IMR-90 (cell line): ENCODE measurements at regions not wholly inside any gene's neighbourhood (a gene's known extent, or its start where the extent isn't known, plus 50 kb on each side); places are given as distances from the start of the nearest gene placed in this dataset.

Experiments used
- ATAC-seq: fragments of 200-7000 bp; cut with Tn5 transposase; 2 replicates; pipeline ENCODE4 v1.9.1; 2020; ENCODE audit warnings: low read depth, mild to moderate bottlenecking, moderate library complexity
- BruUV-seq: library from RNA; stranded (reverse); fragments of 400-500 nt; replicated peaks from 2 replicates; lab custom pipeline; 2021; lab: Mats Ljungman, UMichigan
- CTCF ChIA-PET: fragments of 300-600 bp; formaldehyde crosslinking; extraction: SDS; loops from one replicate; lab custom pipeline; 2021; ENCODE audit warnings: antibody characterized with exemption; lab: Yijun Ruan, JAX
- POLR2A ChIA-PET: fragments of 300-600 bp; sonication (Branson Sonifier 250); formaldehyde crosslinking; loops from one replicate; lab custom pipeline; 2022; ENCODE audit warnings: antibody characterized with exemption; ENCODE audit not compliant: unreplicated experiment; lab: Charles Lee
- DNase-seq: peaks from one replicate; pipeline ENCODE4 v3.0.0; 2013
- H2AFZ ChIP-seq: replicated peaks from 2 replicates; pipeline ENCODE3; 2013; ENCODE audit warnings: low read length, mild to moderate bottlenecking; ENCODE audit not compliant: poor library complexity
- H2AK5ac ChIP-seq: 2 replicates; pipeline ENCODE4 v1.6.1; 2013; ENCODE audit warnings: low read depth, low read length, inconsistent platforms
- H2AK9ac ChIP-seq: replicated peaks from 2 replicates; pipeline ENCODE3; 2013; ENCODE audit warnings: mild to moderate bottlenecking, low read depth, low read length, moderate library complexity; ENCODE audit not compliant: poor library complexity
- H2BK120ac ChIP-seq: 2 replicates; pipeline ENCODE4 v1.6.1; 2013; ENCODE audit warnings: low read depth, low read length, inconsistent platforms
- H2BK15ac ChIP-seq: 3 replicates; pipeline ENCODE4 v1.6.1; 2013; ENCODE audit warnings: low read depth, low read length, inconsistent platforms
- H2BK20ac ChIP-seq: 2 replicates; pipeline ENCODE4 v1.6.1; 2013; ENCODE audit warnings: low read depth, mild to moderate bottlenecking, inconsistent platforms, low read length, moderate library complexity
- H2BK5ac ChIP-seq: 2 replicates; pipeline ENCODE4 v1.6.1; 2013; ENCODE audit warnings: mild to moderate bottlenecking, low read depth, low read length, inconsistent platforms; ENCODE audit not compliant: poor library complexity, severe bottlenecking
- H3K14ac ChIP-seq: replicated peaks from 2 replicates; pipeline ENCODE4 v1.6.1; 2013; ENCODE audit warnings: low read depth, low read length, inconsistent platforms
- H3K18ac ChIP-seq: 2 replicates; pipeline ENCODE4 v1.6.1; 2013; ENCODE audit warnings: low read depth, low read length, control low read depth
- H3K23ac ChIP-seq: 2 replicates; pipeline ENCODE4 v1.6.1; 2013; ENCODE audit warnings: low read depth, low read length, inconsistent platforms
- H3K27ac ChIP-seq: 2 replicates; pipeline ENCODE4 v1.5.1; 2013; ENCODE audit warnings: mild to moderate bottlenecking, control low read depth, low read length; ENCODE audit not compliant: insufficient read depth
- H3K27me3 ChIP-seq: 2 replicates; pipeline ENCODE4 v1.6.1; 2013; ENCODE audit warnings: low read length; ENCODE audit not compliant: control insufficient read depth, insufficient read depth
- H3K36me3 ChIP-seq: 2 replicates; pipeline ENCODE4 v1.6.1; 2013; ENCODE audit warnings: low read length, mixed read lengths; ENCODE audit not compliant: control insufficient read depth, insufficient read depth
- H3K4ac ChIP-seq: 2 replicates; pipeline ENCODE4 v1.6.1; 2013; ENCODE audit warnings: low read depth, low read length, inconsistent platforms
- H3K4me1 ChIP-seq: 2 replicates; pipeline ENCODE4 v1.6.1; 2013; ENCODE audit warnings: low read length, mixed read lengths; ENCODE audit not compliant: control insufficient read depth, insufficient read depth
- H3K4me2 ChIP-seq: 2 replicates; pipeline ENCODE4 v1.6.1; 2013; ENCODE audit warnings: low read depth, mild to moderate bottlenecking, control low read depth, low read length, moderate library complexity
- H3K4me3 ChIP-seq: 2 replicates; pipeline ENCODE4 v1.5.1; 2013; ENCODE audit warnings: low read depth, mild to moderate bottlenecking, control low read depth, low read length, moderate library complexity; ENCODE audit not compliant: insufficient read depth
- H3K56ac ChIP-seq: 2 replicates; pipeline ENCODE4 v1.6.1; 2013; ENCODE audit warnings: low read length, inconsistent platforms; ENCODE audit not compliant: insufficient read depth; ENCODE audit errors: extremely low read depth
- H3K79me1 ChIP-seq, 2 experiments: 2 replicates each; pipeline ENCODE4 v1.6.1; 2013; ENCODE audit warnings: low read length in 2 of 2, inconsistent platforms in 1 of 2, low read depth in 1 of 2
- H3K9ac ChIP-seq: 2 replicates; pipeline ENCODE4 v1.6.1; 2013; ENCODE audit warnings: low read depth, low read length, control low read depth
- H3K9me1 ChIP-seq: 2 replicates; pipeline ENCODE4 v1.6.1; 2013; ENCODE audit warnings: low read length, inconsistent platforms; ENCODE audit not compliant: insufficient read depth
- H3K9me3 ChIP-seq: 2 replicates; pipeline ENCODE4 v1.6.1; 2013; ENCODE audit warnings: low read length; ENCODE audit not compliant: control insufficient read depth, insufficient read depth
- H4K20me1 ChIP-seq: 2 replicates; pipeline ENCODE4 v1.6.1; 2013; ENCODE audit warnings: low read length, inconsistent platforms; ENCODE audit not compliant: insufficient read depth
- H4K5ac ChIP-seq: 2 replicates; pipeline ENCODE4 v1.6.1; 2013; ENCODE audit warnings: mild to moderate bottlenecking, low read depth, low read length, control low read depth
- H4K8ac ChIP-seq, 2 experiments: 2 replicates each; pipeline ENCODE4 v1.6.1; 2013; ENCODE audit warnings: low read depth in 2 of 2, low read length in 2 of 2, control low read depth in 1 of 2, inconsistent platforms in 1 of 2
- H4K91ac ChIP-seq: 2 replicates; pipeline ENCODE4 v1.6.1; 2013; ENCODE audit warnings: low read depth, low read length, inconsistent platforms; ENCODE audit not compliant: insufficient read depth
- BHLHE40 ChIP-seq: fragments of 150-350 bp; IDR thresholded peaks from 2 replicates; pipeline ENCODE4 v1.6.1; 2016; ENCODE audit warnings: mild to moderate bottlenecking, low read depth, low read length
- CEBPB ChIP-seq: IDR thresholded peaks from 2 replicates; pipeline ENCODE4 v1.6.1; 2012; ENCODE audit warnings: low read depth, low read length, improper control_type of control experiment
- CHD1 ChIP-seq: IDR thresholded peaks from 2 replicates; pipeline ENCODE4 v1.6.1; 2012; ENCODE audit warnings: low read depth, low read length, improper control_type of control experiment
- ELK1 ChIP-seq: fragments of 150-350 bp; IDR thresholded peaks from 2 replicates; pipeline ENCODE4 v1.6.1; 2016; ENCODE audit warnings: low read depth, mild to moderate bottlenecking, low read length, moderate library complexity, borderline replicate concordance
- FOS ChIP-seq: fragments of 150-350 bp; IDR thresholded peaks from 2 replicates; pipeline ENCODE4 v1.6.1; 2016; ENCODE audit warnings: low read depth, low read length
- MAFK ChIP-seq: IDR thresholded peaks from 2 replicates; pipeline ENCODE4 v1.6.1; 2012; ENCODE audit warnings: low read depth, low read length, improper control_type of control experiment
- MAZ ChIP-seq: IDR thresholded peaks from 2 replicates; pipeline ENCODE4 v1.6.1; 2012; ENCODE audit warnings: low read depth, mild to moderate bottlenecking, low read length, improper control_type of control experiment, moderate library complexity, borderline replicate concordance
- MXI1 ChIP-seq: IDR thresholded peaks from 2 replicates; pipeline ENCODE4 v1.6.1; 2012; ENCODE audit warnings: low read depth, mild to moderate bottlenecking, low read length, moderate library complexity, borderline replicate concordance
- NFE2L2 ChIP-seq: fragments of 150-350 bp; IDR thresholded peaks from 2 replicates; pipeline ENCODE4 v1.6.1; 2016; ENCODE audit warnings: low read depth, mild to moderate bottlenecking, low read length
- POLR2A ChIP-seq: IDR thresholded peaks from 2 replicates; pipeline ENCODE4 v1.6.1; 2012; ENCODE audit warnings: mild to moderate bottlenecking, low read depth, low read length
- RCOR1 ChIP-seq: IDR thresholded peaks from 2 replicates; pipeline ENCODE4 v1.6.1; 2012; ENCODE audit warnings: mild to moderate bottlenecking, low read length, improper control_type of control experiment; ENCODE audit not compliant: insufficient replicate concordance
- RFX5 ChIP-seq: IDR thresholded peaks from 2 replicates; pipeline ENCODE4 v1.8.0; 2012; ENCODE audit warnings: low read depth, mild to moderate bottlenecking, low read length, moderate library complexity
- SMC3 ChIP-seq: fragments of 150-350 bp; IDR thresholded peaks from 2 replicates; pipeline ENCODE4 v1.6.1; 2016; ENCODE audit warnings: low read depth, mild to moderate bottlenecking, antibody characterized with exemption, low read length, moderate library complexity
- USF2 ChIP-seq: fragments of 150-350 bp; IDR thresholded peaks from 2 replicates; pipeline ENCODE4 v1.6.1; 2017; ENCODE audit warnings: mild to moderate bottlenecking, antibody characterized with exemption, low read length, low read depth
- WGBS, 2 experiments: methylation state at CpG; one replicate each; pipeline versions ENCODE4 v1.1.5 to v1.1.7; 2013; ENCODE audit warnings: missing lambda C conversion rate in 2 of 2; ENCODE audit not compliant: insufficient read length in 1 of 2; ENCODE audit errors: extremely low coverage in 2 of 2; 5-methylcytosine and 5-hydroxymethylcytosine counted together
- dilution Hi-C: fragments of 300-500 bp; cut with HindIII; formaldehyde crosslinking; loops from one replicate; pipeline ENCODE4 v1.14.3; 2018; ENCODE audit warnings: low sequenced_read_pairs; ENCODE audit not compliant: unreplicated experiment
- in situ Hi-C: fragments of 300-500 bp; cut with MboI; formaldehyde crosslinking; loops from 3 replicates; pipeline ENCODE4 v1.14.3; 2019; ENCODE audit warnings: low sequenced_read_pairs, inconsistent platforms, mixed read lengths
- intact Hi-C: fragments of 100-400 bp; cut with micrococcal nuclease; formaldehyde crosslinking; loops from 2 replicates; pipeline ENCODE4 v1.10.0; 2022

GRCh38 chr13:57353831-57354230 lies 186.8 kb downstream of the PRR20E start:
- H2AK9ac ChIP-seq: no peak overlapping the region
- no peak overlapping the region for H3K18ac ChIP-seq
- no peak overlapping the region for H2AFZ ChIP-seq
- H3K79me1 ChIP-seq: no peaks in the 10 kb centered on the region
- H2BK20ac ChIP-seq: no peak overlapping the region
- no TSS peak for BruUV-seq
- H3K9ac ChIP-seq: no peak overlapping the region
- no peak overlapping the region for H3K23ac ChIP-seq
- no peaks in the 10 kb centered on the region for H4K20me1 ChIP-seq
- no peaks in the 10 kb centered on the region for H3K4me1 ChIP-seq
- no peak overlapping the region for H2AK5ac ChIP-seq
- no peaks in the 10 kb centered on the region for H3K36me3 ChIP-seq
- no peak overlapping the region for H3K4me2 ChIP-seq
- H2BK120ac ChIP-seq: no peak overlapping the region
- in situ Hi-C loops (no loop called here), intact Hi-C loops (no loop called here), dilution Hi-C loops (no loop called here)
- H3K27ac ChIP-seq: no peak overlapping the region
- no peaks in the 10 kb centered on the region for H3K9me3 ChIP-seq
- no peak for DNase-seq
- H3K56ac ChIP-seq: no peak overlapping the region
- no peak overlapping the region for H4K91ac ChIP-seq
- no peak overlapping the region for H4K5ac ChIP-seq
- H2BK15ac ChIP-seq: no peak overlapping the region
- H3K14ac ChIP-seq: no peak overlapping the region
- H2BK5ac ChIP-seq: no peak overlapping the region
- POLR2A ChIA-PET: no interaction called here
- no CpG with 5 or more reads among the region's 3 CpGs for WGBS, 2 experiments
- ATAC-seq: no peak
- no peaks in the 10 kb centered on the region for H3K9me1 ChIP-seq
- CTCF ChIA-PET: no interaction called here
- H3K4me3 ChIP-seq: no peak overlapping the region
- H3K27me3 ChIP-seq: no peaks in the 10 kb centered on the region
- H3K4ac ChIP-seq: no peak overlapping the region
- TF ChIP-seq RFX5 (no peak), RCOR1 (no peak), MAZ (no peak), FOS (no peak), CEBPB (no peak), ELK1 (no peak), NFE2L2 (no peak), CHD1 (no peak), MXI1 (no peak), SMC3 (no peak), MAFK (no peak), BHLHE40 (no peak), USF2 (no peak), POLR2A (no peak)
- no peak overlapping the region for H4K8ac ChIP-seq
